H1 (cell line): ENCODE measurements at regions not wholly inside any gene's neighbourhood (a gene's known extent, or its start where the extent isn't known, plus 50 kb on each side); places are given as distances from the start of the nearest gene placed in this dataset.

Experiments used
- BRCA1 ChIP-seq: IDR thresholded peaks from 2 replicates; pipeline ENCODE4 v1.6.1; 2012; ENCODE audit warnings: low read depth, low read length, improper control_type of control experiment
- CTBP2 ChIP-seq: IDR thresholded peaks from 2 replicates; pipeline ENCODE4 v1.7.0; 2011; ENCODE audit warnings: borderline replicate concordance, mild to moderate bottlenecking, moderate library complexity, mixed read lengths, low read length; ENCODE audit not compliant: insufficient read depth, insufficient read length
- HDAC2 ChIP-seq, 2 experiments: fragments of 300-600 bp in 1 of 2; sonication (generic) in 1 of 2; IDR thresholded peaks; 2 replicates each; pipeline ENCODE4 v1.6.1; 2011 to 2012; ENCODE audit warnings: low read depth in 2 of 2, low read length in 2 of 2, mild to moderate bottlenecking in 2 of 2, moderate library complexity in 2 of 2, borderline replicate concordance in 1 of 2, inconsistent platforms in 1 of 2
- MAFK ChIP-seq: IDR thresholded peaks from 2 replicates; pipeline ENCODE4 v1.6.1; 2012; ENCODE audit warnings: low read depth, mild to moderate bottlenecking, improper control_type of control experiment, low read length
- NRF1 ChIP-seq: IDR thresholded peaks from 2 replicates; pipeline ENCODE4 v1.6.1; 2011; ENCODE audit warnings: mild to moderate bottlenecking, low read depth, low read length, improper control_type of control experiment
- POU5F1 ChIP-seq: IDR thresholded peaks from 2 replicates; pipeline ENCODE4 v1.6.1; 2011; ENCODE audit warnings: low read depth, mild to moderate bottlenecking, low read length, moderate library complexity
- RAD21 ChIP-seq, 2 experiments: IDR thresholded peaks in 1 of 2; conservative IDR thresholded peaks in 1 of 2; 2 replicates each; pipeline ENCODE4 v1.6.1; 2011; ENCODE audit warnings: low read depth in 2 of 2, low read length in 2 of 2, improper control_type of control experiment in 1 of 2, inconsistent platforms in 1 of 2, mild to moderate bottlenecking in 1 of 2, moderate library complexity in 1 of 2
- SP1 ChIP-seq: IDR thresholded peaks from 2 replicates; pipeline ENCODE4 v1.6.1; 2011; ENCODE audit warnings: low read depth, low read length
- SP4 ChIP-seq: IDR thresholded peaks from 2 replicates; pipeline ENCODE4 v1.6.1; 2012; ENCODE audit warnings: low read length, inconsistent platforms
- ZNF274 ChIP-seq: IDR thresholded peaks from 2 replicates; pipeline ENCODE4 v1.7.0; 2012; ENCODE audit warnings: low read length, borderline replicate concordance; ENCODE audit errors: extremely low read depth
- TF ChIP-seq, protein P1 (sequence below): fragments of 300-600 bp; sonication (generic); IDR thresholded peaks from 2 replicates; pipeline ENCODE4 v1.7.1; 2012; ENCODE audit warnings: low read length, moderate library complexity, mild to moderate bottlenecking, inconsistent platforms; ENCODE audit not compliant: insufficient replicate concordance

DNA sequence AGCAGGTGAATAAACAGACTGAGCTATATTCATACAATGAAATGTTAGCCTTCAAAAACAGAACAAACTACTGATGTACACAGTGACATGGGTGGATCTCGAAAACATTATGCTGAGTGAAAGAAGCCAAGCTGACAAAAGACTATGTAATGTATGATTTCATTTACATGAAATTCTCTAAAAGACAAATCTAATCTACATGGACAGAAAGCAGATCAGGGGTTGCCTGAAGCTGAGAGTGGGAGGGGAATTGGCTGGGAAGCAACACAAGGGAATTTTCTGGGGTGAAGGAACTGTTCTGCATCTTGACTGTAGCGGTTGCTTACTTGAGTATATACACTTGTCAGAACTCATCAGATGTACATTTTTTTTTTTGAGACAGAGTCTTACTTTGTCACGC lies 121.7 kb upstream of the SVIL start (continued):
- TF ChIP-seq, protein P1, sequence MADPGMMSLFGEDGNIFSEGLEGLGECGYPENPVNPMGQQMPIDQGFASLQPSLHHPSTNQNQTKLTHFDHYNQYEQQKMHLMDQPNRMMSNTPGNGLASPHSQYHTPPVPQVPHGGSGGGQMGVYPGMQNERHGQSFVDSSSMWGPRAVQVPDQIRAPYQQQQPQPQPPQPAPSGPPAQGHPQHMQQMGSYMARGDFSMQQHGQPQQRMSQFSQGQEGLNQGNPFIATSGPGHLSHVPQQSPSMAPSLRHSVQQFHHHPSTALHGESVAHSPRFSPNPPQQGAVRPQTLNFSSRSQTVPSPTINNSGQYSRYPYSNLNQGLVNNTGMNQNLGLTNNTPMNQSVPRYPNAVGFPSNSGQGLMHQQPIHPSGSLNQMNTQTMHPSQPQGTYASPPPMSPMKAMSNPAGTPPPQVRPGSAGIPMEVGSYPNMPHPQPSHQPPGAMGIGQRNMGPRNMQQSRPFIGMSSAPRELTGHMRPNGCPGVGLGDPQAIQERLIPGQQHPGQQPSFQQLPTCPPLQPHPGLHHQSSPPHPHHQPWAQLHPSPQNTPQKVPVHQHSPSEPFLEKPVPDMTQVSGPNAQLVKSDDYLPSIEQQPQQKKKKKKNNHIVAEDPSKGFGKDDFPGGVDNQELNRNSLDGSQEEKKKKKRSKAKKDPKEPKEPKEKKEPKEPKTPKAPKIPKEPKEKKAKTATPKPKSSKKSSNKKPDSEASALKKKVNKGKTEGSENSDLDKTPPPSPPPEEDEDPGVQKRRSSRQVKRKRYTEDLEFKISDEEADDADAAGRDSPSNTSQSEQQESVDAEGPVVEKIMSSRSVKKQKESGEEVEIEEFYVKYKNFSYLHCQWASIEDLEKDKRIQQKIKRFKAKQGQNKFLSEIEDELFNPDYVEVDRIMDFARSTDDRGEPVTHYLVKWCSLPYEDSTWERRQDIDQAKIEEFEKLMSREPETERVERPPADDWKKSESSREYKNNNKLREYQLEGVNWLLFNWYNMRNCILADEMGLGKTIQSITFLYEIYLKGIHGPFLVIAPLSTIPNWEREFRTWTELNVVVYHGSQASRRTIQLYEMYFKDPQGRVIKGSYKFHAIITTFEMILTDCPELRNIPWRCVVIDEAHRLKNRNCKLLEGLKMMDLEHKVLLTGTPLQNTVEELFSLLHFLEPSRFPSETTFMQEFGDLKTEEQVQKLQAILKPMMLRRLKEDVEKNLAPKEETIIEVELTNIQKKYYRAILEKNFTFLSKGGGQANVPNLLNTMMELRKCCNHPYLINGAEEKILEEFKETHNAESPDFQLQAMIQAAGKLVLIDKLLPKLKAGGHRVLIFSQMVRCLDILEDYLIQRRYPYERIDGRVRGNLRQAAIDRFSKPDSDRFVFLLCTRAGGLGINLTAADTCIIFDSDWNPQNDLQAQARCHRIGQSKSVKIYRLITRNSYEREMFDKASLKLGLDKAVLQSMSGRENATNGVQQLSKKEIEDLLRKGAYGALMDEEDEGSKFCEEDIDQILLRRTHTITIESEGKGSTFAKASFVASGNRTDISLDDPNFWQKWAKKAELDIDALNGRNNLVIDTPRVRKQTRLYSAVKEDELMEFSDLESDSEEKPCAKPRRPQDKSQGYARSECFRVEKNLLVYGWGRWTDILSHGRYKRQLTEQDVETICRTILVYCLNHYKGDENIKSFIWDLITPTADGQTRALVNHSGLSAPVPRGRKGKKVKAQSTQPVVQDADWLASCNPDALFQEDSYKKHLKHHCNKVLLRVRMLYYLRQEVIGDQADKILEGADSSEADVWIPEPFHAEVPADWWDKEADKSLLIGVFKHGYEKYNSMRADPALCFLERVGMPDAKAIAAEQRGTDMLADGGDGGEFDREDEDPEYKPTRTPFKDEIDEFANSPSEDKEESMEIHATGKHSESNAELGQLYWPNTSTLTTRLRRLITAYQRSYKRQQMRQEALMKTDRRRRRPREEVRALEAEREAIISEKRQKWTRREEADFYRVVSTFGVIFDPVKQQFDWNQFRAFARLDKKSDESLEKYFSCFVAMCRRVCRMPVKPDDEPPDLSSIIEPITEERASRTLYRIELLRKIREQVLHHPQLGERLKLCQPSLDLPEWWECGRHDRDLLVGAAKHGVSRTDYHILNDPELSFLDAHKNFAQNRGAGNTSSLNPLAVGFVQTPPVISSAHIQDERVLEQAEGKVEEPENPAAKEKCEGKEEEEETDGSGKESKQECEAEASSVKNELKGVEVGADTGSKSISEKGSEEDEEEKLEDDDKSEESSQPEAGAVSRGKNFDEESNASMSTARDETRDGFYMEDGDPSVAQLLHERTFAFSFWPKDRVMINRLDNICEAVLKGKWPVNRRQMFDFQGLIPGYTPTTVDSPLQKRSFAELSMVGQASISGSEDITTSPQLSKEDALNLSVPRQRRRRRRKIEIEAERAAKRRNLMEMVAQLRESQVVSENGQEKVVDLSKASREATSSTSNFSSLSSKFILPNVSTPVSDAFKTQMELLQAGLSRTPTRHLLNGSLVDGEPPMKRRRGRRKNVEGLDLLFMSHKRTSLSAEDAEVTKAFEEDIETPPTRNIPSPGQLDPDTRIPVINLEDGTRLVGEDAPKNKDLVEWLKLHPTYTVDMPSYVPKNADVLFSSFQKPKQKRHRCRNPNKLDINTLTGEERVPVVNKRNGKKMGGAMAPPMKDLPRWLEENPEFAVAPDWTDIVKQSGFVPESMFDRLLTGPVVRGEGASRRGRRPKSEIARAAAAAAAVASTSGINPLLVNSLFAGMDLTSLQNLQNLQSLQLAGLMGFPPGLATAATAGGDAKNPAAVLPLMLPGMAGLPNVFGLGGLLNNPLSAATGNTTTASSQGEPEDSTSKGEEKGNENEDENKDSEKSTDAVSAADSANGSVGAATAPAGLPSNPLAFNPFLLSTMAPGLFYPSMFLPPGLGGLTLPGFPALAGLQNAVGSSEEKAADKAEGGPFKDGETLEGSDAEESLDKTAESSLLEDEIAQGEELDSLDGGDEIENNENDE: no peak
- no peak for TF ChIP-seq SP4
- no peak for TF ChIP-seq SP1
- no peak for TF ChIP-seq MAFK
- no peak for TF ChIP-seq ZNF274
- no peak for TF ChIP-seq RAD21 (IDR thresholded peaks at IDR 0.05 in 1 of 2, conservative IDR thresholded peaks at IDR 0.05 in 1 of 2; ENCODE audit: low read depth in 2 of 2, low read length in 2 of 2)
- no peak for TF ChIP-seq BRCA1
- TF ChIP-seq CTBP2: no peak
- no peak for TF ChIP-seq HDAC2 (IDR thresholded peaks at IDR 0.05; ENCODE audit: borderline replicate concordance in 1 of 2, low read depth in 2 of 2, low read length in 2 of 2)
- TF ChIP-seq NRF1: no peak
- no peak for TF ChIP-seq POU5F1
